Right lobe of liver (tissue), 6 donors: ENCODE measurements at regions not wholly inside any gene's neighbourhood (a gene's known extent, or its start where the extent isn't known, plus 50 kb on each side); places are given as distances from the start of the nearest gene placed in this dataset.

Experiments used
- ATAC-seq, 4 donors: fragments of 200-7000 bp; cut with Tn5 transposase; one replicate each; pipeline ENCODE4 v1.9.1; 2020; ENCODE audit warnings: mild to moderate bottlenecking in 4 of 4, moderate library complexity in 4 of 4
- DNase-seq, 3 donors: peaks; one replicate each; pipeline ENCODE4 v3.0.0-alpha.2; 2020
- H3K27ac ChIP-seq, 3 donors: fragments of 200-600 bp; one replicate each; pipeline ENCODE4 v1.8.0; 2022
- H3K27me3 ChIP-seq, 2 donors: fragments of 200-600 bp; one replicate each; pipeline ENCODE4 v1.8.0; 2022
- H3K36me3 ChIP-seq, 4 donors: fragments of 200-600 bp; sonication (generic) in 1 of 4; one replicate each; pipeline versions ENCODE4 v1.5.1 to v1.8.0; 2017 to 2022; ENCODE audit warnings: control low read depth in 1 of 4
- H3K4me1 ChIP-seq, 4 donors: fragments of 200-600 bp; sonication (generic) in 1 of 4; one replicate each; pipeline versions ENCODE4 v1.5.1 to v1.8.0; 2017 to 2022; ENCODE audit warnings: control low read depth in 1 of 4
- H3K4me3 ChIP-seq, 3 donors: fragments of 200-600 bp; one replicate each; pipeline ENCODE4 v1.8.0; 2022
- H3K9me3 ChIP-seq, 4 donors: fragments of 200-600 bp; sonication (generic) in 1 of 4; one replicate each; pipeline versions ENCODE4 v1.5.1 to v1.8.0; 2017 to 2022; ENCODE audit warnings: control low read depth in 1 of 4
- POLR2A ChIP-seq: fragments of 450-650 bp; IDR thresholded peaks from one replicate; pipeline ENCODE4 v1.6.1; 2017; ENCODE audit warnings: antibody characterized with exemption, mild to moderate bottlenecking
- WGBS: methylation state at CpG from one replicate; pipeline ENCODE4 v1.1.6; 2018; ENCODE audit warnings: low coverage, low lambda C conversion rate; ENCODE audit not compliant: insufficient coverage; ENCODE audit errors: missing lambda C conversion rate; 5-methylcytosine and 5-hydroxymethylcytosine counted together
- intact Hi-C, 2 donors: fragments of 100-400 bp; cut with DNase I; formaldehyde crosslinking; loops; one replicate each; pipeline versions ENCODE4 v1.11.2 to v1.14.1; 2022
- TF ChIP-seq, protein P1 (sequence below), 4 donors: fragments of 200-600 bp in 3 of 4; fragments of 450-650 bp in 1 of 4; IDR thresholded peaks; one replicate each; pipeline versions ENCODE4 v1.5.1 to v1.8.0; 2016 to 2022; ENCODE audit warnings: antibody characterized with exemption in 4 of 4, mild to moderate bottlenecking in 2 of 4
- donor health status: DM: no; HTN: yes; CAD: no.
- donor health status: DM: no; HTN: no; CAD: no.
- donor health status: DM: no; HTN: no; CAD: no.
- donor health status: DM: no; HTN: yes; CAD: no.
- donor health status: DM: no; HTN: yes; CAD: no.

DNA sequence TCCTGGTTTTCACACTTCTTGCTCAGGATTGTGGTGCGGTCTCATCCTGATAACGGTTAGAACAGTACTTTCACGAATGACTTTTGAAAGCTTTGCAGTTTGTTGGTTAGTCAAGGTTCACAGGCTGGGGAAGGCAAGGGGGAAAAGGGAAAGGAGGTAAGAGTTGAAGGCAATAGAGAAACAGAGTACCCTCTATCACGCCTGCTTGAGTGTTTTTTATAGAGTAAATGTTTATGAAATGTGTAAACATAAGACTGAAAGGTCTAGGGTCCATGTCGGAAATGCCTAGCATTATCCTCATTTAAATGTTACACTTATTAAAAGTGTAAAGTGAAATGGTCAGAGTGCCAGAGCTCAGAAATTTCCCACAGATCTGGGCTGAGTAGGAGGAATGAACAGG lies 167.4 kb downstream of the URB2 start:
- H3K4me1 ChIP-seq: no peaks in the 10 kb centered on the region
- intact Hi-C loops: no loop called here
- no peak overlapping the region for H3K4me3 ChIP-seq
- 73% methylated on average over 5 of the region's 5 CpGs for WGBS
- TF ChIP-seq, protein P1, sequence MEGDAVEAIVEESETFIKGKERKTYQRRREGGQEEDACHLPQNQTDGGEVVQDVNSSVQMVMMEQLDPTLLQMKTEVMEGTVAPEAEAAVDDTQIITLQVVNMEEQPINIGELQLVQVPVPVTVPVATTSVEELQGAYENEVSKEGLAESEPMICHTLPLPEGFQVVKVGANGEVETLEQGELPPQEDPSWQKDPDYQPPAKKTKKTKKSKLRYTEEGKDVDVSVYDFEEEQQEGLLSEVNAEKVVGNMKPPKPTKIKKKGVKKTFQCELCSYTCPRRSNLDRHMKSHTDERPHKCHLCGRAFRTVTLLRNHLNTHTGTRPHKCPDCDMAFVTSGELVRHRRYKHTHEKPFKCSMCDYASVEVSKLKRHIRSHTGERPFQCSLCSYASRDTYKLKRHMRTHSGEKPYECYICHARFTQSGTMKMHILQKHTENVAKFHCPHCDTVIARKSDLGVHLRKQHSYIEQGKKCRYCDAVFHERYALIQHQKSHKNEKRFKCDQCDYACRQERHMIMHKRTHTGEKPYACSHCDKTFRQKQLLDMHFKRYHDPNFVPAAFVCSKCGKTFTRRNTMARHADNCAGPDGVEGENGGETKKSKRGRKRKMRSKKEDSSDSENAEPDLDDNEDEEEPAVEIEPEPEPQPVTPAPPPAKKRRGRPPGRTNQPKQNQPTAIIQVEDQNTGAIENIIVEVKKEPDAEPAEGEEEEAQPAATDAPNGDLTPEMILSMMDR (IDR thresholded peaks at IDR 0.05): no peak
- TF ChIP-seq POLR2A: no peak
- DNase-seq (no peak), ATAC-seq (no peak)
- no peaks in the 10 kb centered on the region for H3K9me3 ChIP-seq
- no peaks in the 10 kb centered on the region for H3K27me3 ChIP-seq
- no peaks in the 10 kb centered on the region for H3K36me3 ChIP-seq
- no peak overlapping the region for H3K27ac ChIP-seq

DNA sequence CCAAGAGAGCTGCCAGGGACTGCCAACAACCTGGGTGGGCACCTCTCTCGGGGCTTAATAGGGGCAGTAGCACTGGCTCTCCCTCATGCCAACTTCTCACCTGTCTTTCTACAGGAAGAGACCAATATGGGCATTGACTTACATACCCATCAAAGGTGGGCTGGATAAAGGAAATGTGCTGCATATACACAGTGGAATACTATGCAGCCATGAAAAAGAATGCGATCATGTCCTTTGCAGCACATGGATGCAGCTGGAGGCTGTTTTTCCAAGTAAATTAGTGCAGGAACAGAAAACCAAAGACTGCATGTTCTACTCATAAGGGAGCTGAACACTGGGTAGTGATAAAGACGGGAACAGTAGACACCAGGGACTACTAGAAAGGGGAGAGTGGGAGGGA lies 172.5 kb downstream of the URB2 start:
- Histone ChIP-seq H3K4me1 (no peaks in the 10 kb centered on the region), H3K9me3 (no peaks in the 10 kb centered on the region), H3K36me3 (no peaks in the 10 kb centered on the region), H3K27ac (no peak overlapping the region), H3K27me3 (no peaks in the 10 kb centered on the region), H3K4me3 (no peak overlapping the region)
- WGBS: 81% methylated on average over 3 of the region's 3 CpGs
- no peak for ATAC-seq
- DNase-seq: no peak
- TF ChIP-seq POLR2A: no peak
- TF ChIP-seq, protein P1 (IDR thresholded peaks at IDR 0.05): no peak
- intact Hi-C loops: no loop called here

DNA sequence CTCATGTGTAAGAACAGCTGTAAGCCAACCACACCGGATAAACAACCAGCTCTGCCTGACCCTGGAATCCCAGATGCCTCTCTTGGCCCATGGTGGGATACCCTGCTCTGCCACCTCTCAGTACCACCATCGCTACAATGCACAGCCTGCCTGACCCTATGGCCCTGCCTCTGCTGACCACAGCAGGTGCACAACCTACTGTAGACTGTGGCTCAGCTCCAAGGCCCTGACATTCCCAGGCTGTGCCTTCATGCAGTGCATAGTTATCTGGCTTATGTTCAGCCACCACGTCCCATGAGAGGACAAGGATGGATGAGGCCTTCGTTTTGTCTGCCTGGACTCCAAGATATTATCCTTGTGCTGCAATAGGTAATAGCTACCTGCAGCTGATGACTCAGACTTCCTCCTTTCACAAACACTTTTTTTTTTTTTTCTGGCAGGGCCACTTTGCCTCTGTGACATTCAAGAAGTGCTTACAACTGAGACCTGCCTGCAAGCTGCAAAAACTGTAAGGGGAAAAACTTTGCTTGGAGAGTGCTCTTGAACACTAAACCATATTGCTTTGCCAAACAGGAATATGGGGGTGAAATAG lies 177.7 kb downstream of the URB2 start:
- H3K4me1 ChIP-seq: no peaks in the 10 kb centered on the region
- DNase-seq (no peak), ATAC-seq (no peak)
- no peak overlapping the region for H3K4me3 ChIP-seq
- intact Hi-C loops: no loop called here
- TF ChIP-seq, protein P1 (IDR thresholded peaks at IDR 0.05): no peak
- no peak for TF ChIP-seq POLR2A
- H3K9me3 ChIP-seq: no peaks in the 10 kb centered on the region
- no peak overlapping the region for H3K27ac ChIP-seq
- no peaks in the 10 kb centered on the region for H3K27me3 ChIP-seq
- H3K36me3 ChIP-seq: no peaks in the 10 kb centered on the region
- WGBS: 77% methylated on average over 4 of the region's 4 CpGs

DNA sequence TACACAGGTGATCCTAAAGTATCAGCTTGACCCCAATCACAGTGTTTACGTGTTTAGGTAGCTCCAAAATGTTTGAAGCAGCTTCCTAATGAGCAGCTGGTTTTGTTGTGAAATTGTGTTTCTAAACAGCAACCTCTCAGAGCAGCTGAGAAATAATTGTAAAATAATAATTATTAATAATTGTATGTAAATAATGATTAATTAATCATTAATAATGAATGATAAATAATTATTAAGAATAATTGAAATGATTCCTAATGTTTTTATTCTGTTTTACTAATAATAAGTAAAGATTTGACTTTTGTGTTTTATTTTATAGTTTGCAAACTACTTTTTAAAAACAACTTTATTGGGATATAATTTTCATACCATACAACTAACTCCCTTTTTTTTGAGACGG lies 182.2 kb downstream of the URB2 start:
- no peak overlapping the region for H3K4me3 ChIP-seq
- DNase-seq (no peak), ATAC-seq (no peak)
- no peaks in the 10 kb centered on the region for H3K27me3 ChIP-seq
- H3K36me3 ChIP-seq: no peaks in the 10 kb centered on the region
- intact Hi-C loops: no loop called here
- H3K9me3 ChIP-seq: peaks cover 0 to 4% (median 0%) of the 10 kb centered on the region in 4 donors
- 61% methylated on average over 2 of the region's 2 CpGs for WGBS
- no peaks in the 10 kb centered on the region for H3K4me1 ChIP-seq
- TF ChIP-seq POLR2A: no peak
- TF ChIP-seq, protein P1 (IDR thresholded peaks at IDR 0.05): no peak
- no peak overlapping the region for H3K27ac ChIP-seq

DNA sequence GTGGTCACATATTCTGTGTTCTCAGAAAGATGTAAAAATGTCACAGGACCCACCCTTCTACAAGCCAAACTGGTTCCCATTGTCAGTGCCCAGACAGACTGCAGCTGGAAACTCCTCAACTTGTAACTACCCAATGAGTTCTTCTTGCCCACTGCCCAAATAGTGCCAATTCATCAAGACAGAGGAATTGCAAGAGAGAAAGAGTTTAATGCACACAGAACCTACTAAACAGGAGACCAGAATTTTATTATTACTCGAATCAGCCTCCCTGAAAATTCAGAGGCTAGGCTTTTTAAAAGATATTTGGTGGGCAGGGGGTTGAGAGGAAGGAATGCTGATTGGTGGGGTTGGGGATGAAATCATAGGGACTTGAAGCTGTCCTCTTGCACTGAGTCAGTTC lies 184.1 kb downstream of the URB2 start:
- no peak overlapping the region for H3K27ac ChIP-seq
- no peak overlapping the region for H3K4me3 ChIP-seq
- peaks cover 0 to 4% (median 0%) of the 10 kb centered on the region in 4 donors for H3K9me3 ChIP-seq
- DNase-seq: no peak
- no peaks in the 10 kb centered on the region for H3K27me3 ChIP-seq
- ATAC-seq: no peak
- H3K4me1 ChIP-seq: no peaks in the 10 kb centered on the region
- TF ChIP-seq, protein P1 (IDR thresholded peaks at IDR 0.05): no peak
- TF ChIP-seq POLR2A: no peak
- H3K36me3 ChIP-seq: no peaks in the 10 kb centered on the region
- 46% methylated on average over 1 of the region's 1 CpG for WGBS
- intact Hi-C loops: no loop called here
